Activated naive CD8-positive, alpha-beta T cell treated with anti-CD3 and anti-CD28 coated beads for 36 hours (primary cell): ENCODE measurements at regions not wholly inside any gene's neighbourhood (a gene's known extent, or its start where the extent isn't known, plus 50 kb on each side); places are given as distances from the start of the nearest gene placed in this dataset.

Experiments
- DNase-seq: peaks from one replicate; pipeline ENCODE4 v3.0.0; 2021
- H3K27ac Mint-ChIP-seq: one replicate; pipeline ENCODE4 v1.8.0; 2022; ENCODE audit warnings: mild to moderate bottlenecking, moderate library complexity, mixed read lengths
- H3K27me3 Mint-ChIP-seq: one replicate; pipeline ENCODE4 v1.8.0; 2022; ENCODE audit warnings: mild to moderate bottlenecking, mixed read lengths
- H3K36me3 Mint-ChIP-seq: one replicate; pipeline ENCODE4 v1.8.0; 2021; ENCODE audit warnings: mild to moderate bottlenecking, mixed read lengths
- H3K4me1 Mint-ChIP-seq: one replicate; pipeline ENCODE4 v1.8.0; 2021; ENCODE audit warnings: mixed read lengths
- H3K4me3 Mint-ChIP-seq: one replicate; pipeline ENCODE4 v1.8.0; 2022; ENCODE audit warnings: mild to moderate bottlenecking, moderate library complexity, mixed read lengths
- H3K9me3 Mint-ChIP-seq: one replicate; pipeline ENCODE4 v1.8.0; 2022; ENCODE audit warnings: mixed read lengths

DNA sequence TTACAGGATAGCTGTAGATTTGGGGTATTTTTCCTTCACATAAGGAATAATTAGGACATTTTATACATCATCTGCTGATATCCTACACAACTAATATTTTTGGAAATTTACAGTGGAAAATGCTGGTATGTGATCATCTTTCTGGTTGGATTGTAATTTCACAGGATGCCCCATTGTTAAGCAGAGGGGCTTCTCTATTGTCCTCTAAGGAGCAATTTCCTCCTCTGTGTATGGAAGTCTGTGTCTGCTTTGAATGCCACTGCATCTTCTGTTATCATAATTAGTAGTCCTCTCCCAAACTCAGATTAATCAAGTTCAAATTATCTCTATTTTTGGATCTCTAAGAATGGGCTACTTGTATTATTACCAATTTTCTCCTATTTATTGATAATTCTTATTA is 988.1 kb upstream of the B3GALT2 start:
- Mint-ChIP-seq H3K27me3 (no peaks in the 10 kb centered on the region), H3K36me3 (no peaks in the 10 kb centered on the region), H3K4me1 (no peaks in the 10 kb centered on the region), H3K27ac (no peak overlapping the region), H3K4me3 (no peak overlapping the region), H3K9me3 (no peaks in the 10 kb centered on the region)
- DNase-seq: no peak

DNA sequence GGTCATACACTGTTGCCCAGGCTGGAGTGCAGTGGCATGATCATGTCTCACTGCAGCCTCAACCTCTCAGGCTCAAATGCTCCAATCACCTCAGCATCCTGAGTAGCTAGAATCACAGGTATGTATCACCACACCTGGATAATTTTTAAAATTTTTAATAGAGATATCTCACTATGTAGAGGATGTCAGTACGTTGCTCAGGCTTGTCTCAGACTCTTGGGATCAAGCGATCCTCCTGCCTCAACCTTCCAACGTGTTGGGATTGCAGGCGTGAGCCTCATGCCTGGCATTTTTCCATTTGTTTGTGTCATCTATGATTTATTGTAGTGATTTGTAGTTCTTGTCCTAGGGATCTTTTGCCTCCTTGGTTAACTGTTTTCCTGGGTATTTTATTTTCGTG is 985.2 kb upstream of the B3GALT2 start:
- Mint-ChIP-seq H3K4me1 (no peaks in the 10 kb centered on the region), H3K27ac (no peak overlapping the region), H3K27me3 (no peaks in the 10 kb centered on the region), H3K36me3 (no peaks in the 10 kb centered on the region), H3K9me3 (peaks cover 3% of the 10 kb centered on the region), H3K4me3 (no peak overlapping the region)
- no peak for DNase-seq

DNA sequence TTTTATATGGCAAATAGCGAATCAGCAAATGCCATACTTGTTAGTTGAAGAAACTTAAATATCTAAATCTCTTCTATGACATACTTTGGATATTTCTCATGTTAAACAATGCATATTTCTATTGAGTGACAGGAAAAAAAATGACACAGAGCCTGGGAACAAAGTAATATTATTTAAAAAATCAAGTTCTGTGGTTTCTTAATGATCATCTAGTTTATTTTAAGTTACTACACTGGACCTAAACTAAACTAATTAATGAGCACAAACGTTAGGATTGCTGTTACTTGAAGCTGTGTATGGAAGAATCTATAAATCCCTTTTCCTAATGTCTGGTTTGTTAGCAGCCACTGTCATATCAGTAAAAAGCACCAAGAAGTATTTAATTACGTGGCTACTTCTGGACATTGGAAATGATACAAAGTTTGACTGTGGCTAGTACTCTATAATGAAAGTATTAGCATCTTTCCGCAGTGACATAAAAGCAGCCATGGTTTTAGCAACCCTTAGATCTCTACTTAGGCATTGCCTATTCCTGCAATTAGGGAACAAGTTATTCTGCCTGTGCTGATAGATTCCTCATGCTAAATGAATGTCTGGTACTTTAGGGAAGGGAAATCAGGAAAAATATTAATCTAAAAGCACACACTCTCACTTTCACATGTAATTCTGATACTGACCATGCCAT is 981.7 kb upstream of the B3GALT2 start:
- Mint-ChIP-seq H3K4me1 (no peaks in the 10 kb centered on the region), H3K4me3 (no peak overlapping the region), H3K9me3 (peaks cover 3% of the 10 kb centered on the region), H3K36me3 (no peaks in the 10 kb centered on the region), H3K27ac (no peak overlapping the region), H3K27me3 (no peaks in the 10 kb centered on the region)
- DNase-seq: no peak

DNA sequence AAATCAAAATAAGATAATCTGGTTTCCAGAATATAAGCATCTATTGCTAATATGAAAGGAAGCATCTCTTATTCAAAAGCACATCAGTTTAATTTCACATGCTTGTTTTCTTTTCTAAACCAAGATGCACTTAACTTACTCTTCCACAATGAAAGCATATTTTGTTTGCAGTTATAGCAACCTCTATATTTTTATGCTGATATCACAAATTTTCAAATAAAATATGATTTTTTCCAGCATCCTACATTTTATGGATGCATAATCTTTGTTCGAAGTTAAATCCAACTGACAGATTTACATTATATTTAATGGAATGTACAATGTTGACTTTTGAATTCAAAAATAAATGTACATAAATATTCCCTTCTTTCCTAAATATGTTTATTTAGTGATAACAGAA is 978.3 kb upstream of the B3GALT2 start:
- no peaks in the 10 kb centered on the region for H3K4me1 Mint-ChIP-seq
- H3K27ac Mint-ChIP-seq: no peak overlapping the region
- H3K27me3 Mint-ChIP-seq: no peaks in the 10 kb centered on the region
- H3K9me3 Mint-ChIP-seq: peaks cover 3% of the 10 kb centered on the region
- no peaks in the 10 kb centered on the region for H3K36me3 Mint-ChIP-seq
- no peak for DNase-seq
- no peak overlapping the region for H3K4me3 Mint-ChIP-seq

DNA sequence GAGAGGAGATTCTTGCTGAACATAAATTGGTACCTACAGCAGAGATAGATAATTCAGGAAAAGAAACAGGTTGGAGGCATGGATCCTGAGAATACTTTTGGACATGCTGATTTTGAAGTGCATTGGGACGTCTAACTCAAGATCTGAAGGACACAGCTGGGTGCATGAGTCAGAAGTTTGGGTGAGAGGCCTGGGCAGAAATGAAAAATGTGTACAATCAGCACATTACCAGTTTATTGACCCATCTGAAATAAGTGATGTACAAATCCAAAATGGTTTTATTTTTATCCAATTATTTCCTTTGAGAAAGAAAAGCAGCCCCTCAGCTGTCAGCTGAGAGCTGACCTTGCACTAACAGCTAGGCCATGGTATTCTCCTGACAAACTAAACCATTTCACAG is 975.2 kb upstream of the B3GALT2 start:
- no peak for DNase-seq
- Mint-ChIP-seq H3K36me3 (peaks cover 6% of the 10 kb centered on the region), H3K9me3 (peaks cover 11% of the 10 kb centered on the region), H3K4me3 (no peak overlapping the region), H3K4me1 (no peaks in the 10 kb centered on the region), H3K27ac (no peak overlapping the region), H3K27me3 (no peaks in the 10 kb centered on the region)

DNA sequence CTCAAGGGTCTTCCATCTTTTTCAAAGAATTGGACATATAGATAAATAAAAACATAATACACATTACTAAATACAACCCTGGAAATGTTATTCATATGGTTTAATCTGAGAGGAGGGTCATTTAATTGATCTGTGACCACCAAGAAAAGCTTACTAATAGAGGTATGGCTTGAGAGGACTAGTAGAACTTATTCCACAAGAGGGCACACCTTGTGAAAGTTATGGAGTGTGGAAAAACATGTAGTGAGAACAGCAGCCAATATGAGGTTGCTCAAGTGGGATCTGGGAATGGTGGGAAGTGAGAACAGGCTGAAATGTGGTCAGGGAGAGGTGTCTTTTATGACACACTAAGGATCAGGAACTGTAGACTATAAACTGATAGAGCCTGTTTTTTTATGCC is 973.5 kb upstream of the B3GALT2 start:
- H3K4me3 Mint-ChIP-seq: no peak overlapping the region
- peaks cover 11% of the 10 kb centered on the region for H3K9me3 Mint-ChIP-seq
- H3K27ac Mint-ChIP-seq: no peak overlapping the region
- H3K4me1 Mint-ChIP-seq: no peaks in the 10 kb centered on the region
- peaks cover 6% of the 10 kb centered on the region for H3K36me3 Mint-ChIP-seq
- no peak for DNase-seq
- no peaks in the 10 kb centered on the region for H3K27me3 Mint-ChIP-seq

DNA sequence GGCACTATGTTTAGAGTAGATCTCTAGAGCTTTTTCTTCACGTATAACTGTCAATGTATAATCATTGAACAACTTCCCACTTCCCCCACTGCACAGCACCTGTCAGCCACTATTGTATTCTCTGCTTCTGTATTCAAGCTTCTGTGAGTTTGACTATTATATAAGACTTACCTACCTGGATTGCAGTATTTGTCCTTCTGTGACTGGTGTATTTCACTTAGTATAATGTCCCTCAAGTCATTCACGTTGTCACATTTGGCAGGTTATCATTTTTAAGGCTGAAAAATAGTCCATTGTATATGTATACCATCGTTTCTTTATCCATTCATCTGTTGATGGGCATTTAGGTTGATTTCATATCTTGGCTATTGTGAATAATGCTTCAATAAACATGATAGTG is 969.5 kb upstream of the B3GALT2 start:
- Mint-ChIP-seq H3K27ac (no peak overlapping the region), H3K9me3 (peaks cover 11% of the 10 kb centered on the region), H3K36me3 (peaks cover 6% of the 10 kb centered on the region), H3K27me3 (no peaks in the 10 kb centered on the region), H3K4me3 (no peak overlapping the region), H3K4me1 (peaks cover 6% of the 10 kb centered on the region)
- no peak for DNase-seq

DNA sequence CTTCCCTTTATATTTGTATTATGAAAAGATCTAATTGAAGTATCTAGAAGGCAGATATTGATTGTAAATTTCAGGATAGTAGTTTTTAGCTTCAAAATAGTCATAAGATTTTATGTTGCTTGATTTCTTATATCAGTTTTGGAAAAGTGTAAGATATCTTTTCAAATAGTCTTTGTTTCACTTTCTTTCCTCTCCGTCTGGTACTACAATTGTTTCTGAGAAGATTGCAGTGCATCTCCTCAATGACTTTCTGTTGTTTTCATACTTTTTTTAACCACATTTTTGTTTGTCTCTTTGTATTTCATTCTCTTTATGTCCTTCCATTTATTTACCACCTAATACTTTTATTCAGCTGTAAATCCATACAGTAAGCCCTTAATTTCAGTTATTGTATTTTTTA is 964.6 kb upstream of the B3GALT2 start:
- Mint-ChIP-seq H3K27ac (no peak overlapping the region), H3K4me1 (peaks cover 8% of the 10 kb centered on the region), H3K9me3 (no peaks in the 10 kb centered on the region), H3K4me3 (peak overlapping the region; percentile 49), H3K27me3 (no peaks in the 10 kb centered on the region), H3K36me3 (no peaks in the 10 kb centered on the region)
- no peak for DNase-seq

DNA sequence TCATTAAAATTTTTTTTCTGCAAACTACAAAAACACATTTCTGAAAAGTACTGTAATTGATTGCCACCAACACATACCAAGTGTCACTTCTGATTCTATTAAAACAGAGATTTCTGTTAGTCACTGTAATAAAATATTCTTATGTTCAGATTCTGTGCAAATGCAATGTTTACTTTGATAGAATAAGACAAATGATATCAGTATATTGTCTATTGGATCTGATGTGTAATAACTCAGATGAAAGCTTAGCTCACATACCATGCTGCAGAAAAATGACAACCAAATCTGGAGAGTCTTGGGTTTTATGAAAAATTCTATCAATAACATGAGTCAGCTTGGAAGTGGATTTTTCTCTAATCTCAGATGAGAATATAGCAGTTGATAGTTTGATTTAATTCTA is 963.8 kb upstream of the B3GALT2 start:
- H3K27ac Mint-ChIP-seq: no peak overlapping the region
- H3K36me3 Mint-ChIP-seq: no peaks in the 10 kb centered on the region
- no peak for DNase-seq
- H3K9me3 Mint-ChIP-seq: no peaks in the 10 kb centered on the region
- no peaks in the 10 kb centered on the region for H3K27me3 Mint-ChIP-seq
- H3K4me1 Mint-ChIP-seq: peaks cover 8% of the 10 kb centered on the region
- H3K4me3 Mint-ChIP-seq: no peak overlapping the region

DNA sequence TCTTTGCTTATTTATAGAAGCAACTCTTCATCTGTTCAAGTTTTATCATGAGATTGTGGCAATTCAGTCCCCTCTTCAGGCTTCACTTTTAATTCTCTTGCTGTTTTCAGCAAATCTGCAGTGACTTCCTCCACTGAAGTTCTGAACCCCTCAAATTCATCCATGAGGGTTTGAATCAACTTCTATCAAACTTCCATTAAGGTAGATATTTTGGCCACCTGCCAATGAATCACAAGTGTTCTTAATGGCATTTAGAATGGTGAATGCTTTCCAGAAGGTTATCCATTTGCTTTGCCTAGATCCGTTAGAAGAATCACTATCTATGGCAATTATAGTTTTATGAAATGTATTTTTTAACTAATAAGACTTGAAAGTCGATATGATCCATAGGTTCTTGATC is 946.7 kb upstream of the B3GALT2 start:
- Mint-ChIP-seq H3K27ac (no peak overlapping the region), H3K36me3 (no peaks in the 10 kb centered on the region), H3K4me3 (no peak overlapping the region), H3K9me3 (no peaks in the 10 kb centered on the region), H3K27me3 (no peaks in the 10 kb centered on the region), H3K4me1 (peaks cover 6% of the 10 kb centered on the region)
- no peak for DNase-seq

DNA sequence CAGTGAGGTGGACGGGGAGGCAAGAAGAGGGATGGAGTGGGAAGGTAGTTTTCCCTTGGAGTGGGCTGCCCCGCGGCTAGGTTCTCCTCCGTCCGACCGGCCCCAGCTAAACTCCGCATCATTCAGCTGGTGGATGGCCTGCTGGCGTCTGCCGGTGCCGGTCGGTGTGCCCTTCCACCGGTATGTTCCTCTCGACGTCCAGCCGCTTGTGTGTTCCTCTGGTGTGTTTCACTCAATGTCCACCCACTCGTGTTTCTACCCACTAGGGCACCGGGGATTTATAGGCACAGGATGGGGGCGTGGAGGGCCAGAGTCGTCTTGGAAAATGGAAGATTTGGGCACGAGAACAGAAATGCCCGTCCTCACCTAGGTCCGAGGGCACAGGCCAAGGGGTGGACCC is 931.7 kb upstream of the B3GALT2 start:
- no peak for DNase-seq
- no peaks in the 10 kb centered on the region for H3K9me3 Mint-ChIP-seq
- H3K27ac Mint-ChIP-seq: no peak overlapping the region
- H3K4me3 Mint-ChIP-seq: no peak overlapping the region
- no peaks in the 10 kb centered on the region for H3K27me3 Mint-ChIP-seq
- no peaks in the 10 kb centered on the region for H3K36me3 Mint-ChIP-seq
- H3K4me1 Mint-ChIP-seq: no peaks in the 10 kb centered on the region

DNA sequence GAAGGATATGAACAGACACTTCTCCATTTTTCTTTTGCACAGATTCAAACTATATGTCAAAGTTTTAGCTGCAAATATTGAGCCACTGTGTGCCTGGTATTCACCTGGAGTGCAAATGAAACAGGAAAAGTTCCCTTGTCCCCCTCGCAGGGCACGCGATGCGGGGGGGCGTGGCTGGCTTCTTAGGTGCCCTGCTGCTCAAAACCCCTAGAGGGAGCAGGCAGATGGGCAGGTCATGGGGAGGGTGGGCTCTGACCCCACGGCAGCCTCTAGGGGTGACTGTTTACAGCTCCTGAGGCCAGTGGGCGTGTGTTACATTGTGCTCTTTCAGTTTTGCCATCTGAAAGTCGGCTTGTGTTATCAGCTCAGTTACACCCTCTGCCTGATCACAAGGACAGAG is 931.2 kb upstream of the B3GALT2 start:
- H3K27me3 Mint-ChIP-seq: no peaks in the 10 kb centered on the region
- H3K9me3 Mint-ChIP-seq: no peaks in the 10 kb centered on the region
- H3K4me3 Mint-ChIP-seq: no peak overlapping the region
- DNase-seq: no peak
- H3K27ac Mint-ChIP-seq: no peak overlapping the region
- no peaks in the 10 kb centered on the region for H3K36me3 Mint-ChIP-seq
- H3K4me1 Mint-ChIP-seq: no peaks in the 10 kb centered on the region

DNA sequence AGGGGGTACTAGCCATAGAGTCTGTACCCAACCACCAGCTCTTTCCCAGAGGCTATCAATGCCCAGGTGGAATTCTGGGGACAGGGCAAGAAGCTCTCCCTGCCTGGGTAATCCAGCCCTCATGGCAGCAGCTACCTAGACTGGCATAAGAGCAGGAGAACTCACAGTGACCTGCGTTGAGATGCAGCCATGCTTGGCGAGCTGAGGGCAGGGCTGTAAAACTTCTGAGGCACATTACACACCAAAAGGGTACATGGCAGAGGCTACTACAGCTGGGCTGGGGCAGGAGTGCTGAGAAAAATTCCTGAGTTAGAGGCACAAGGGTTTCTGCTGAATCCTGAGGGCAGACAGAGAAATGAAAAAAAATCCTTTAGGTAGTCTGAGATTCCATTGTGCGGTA is 927.9 kb upstream of the B3GALT2 start:
- no peaks in the 10 kb centered on the region for H3K9me3 Mint-ChIP-seq
- H3K4me1 Mint-ChIP-seq: no peaks in the 10 kb centered on the region
- no peaks in the 10 kb centered on the region for H3K36me3 Mint-ChIP-seq

DNA sequence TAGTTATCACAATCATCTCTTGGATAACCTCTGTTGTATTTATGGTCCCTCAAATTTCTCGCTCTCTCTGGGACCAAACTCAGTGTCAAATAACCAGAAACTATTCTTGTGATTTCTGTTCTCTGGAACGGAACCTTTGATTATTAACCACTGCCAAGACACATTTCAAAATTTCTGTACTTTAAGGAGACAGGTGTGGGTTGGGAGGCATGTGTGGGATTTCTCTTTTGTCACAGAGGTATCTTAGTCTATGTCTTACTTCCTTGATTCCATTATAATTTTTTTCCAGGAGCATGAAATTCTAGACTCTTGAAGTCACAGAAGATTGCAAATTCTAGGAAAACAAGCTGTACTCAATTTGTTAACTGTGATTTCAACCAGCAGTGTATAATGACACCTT is 919.0 kb upstream of the B3GALT2 start:
- Mint-ChIP-seq H3K4me3 (no peak overlapping the region), H3K27ac (no peak overlapping the region), H3K36me3 (no peaks in the 10 kb centered on the region), H3K27me3 (no peaks in the 10 kb centered on the region), H3K9me3 (peaks cover 3% of the 10 kb centered on the region), H3K4me1 (no peaks in the 10 kb centered on the region)
- no peak for DNase-seq

More for the DNA sequence above, 927.9 kb upstream of the B3GALT2 start:
- Mint-ChIP-seq H3K27me3 (no peaks in the 10 kb centered on the region), H3K4me3 (no peak overlapping the region), H3K27ac (no peak overlapping the region)
- DNase-seq: no peak

DNA sequence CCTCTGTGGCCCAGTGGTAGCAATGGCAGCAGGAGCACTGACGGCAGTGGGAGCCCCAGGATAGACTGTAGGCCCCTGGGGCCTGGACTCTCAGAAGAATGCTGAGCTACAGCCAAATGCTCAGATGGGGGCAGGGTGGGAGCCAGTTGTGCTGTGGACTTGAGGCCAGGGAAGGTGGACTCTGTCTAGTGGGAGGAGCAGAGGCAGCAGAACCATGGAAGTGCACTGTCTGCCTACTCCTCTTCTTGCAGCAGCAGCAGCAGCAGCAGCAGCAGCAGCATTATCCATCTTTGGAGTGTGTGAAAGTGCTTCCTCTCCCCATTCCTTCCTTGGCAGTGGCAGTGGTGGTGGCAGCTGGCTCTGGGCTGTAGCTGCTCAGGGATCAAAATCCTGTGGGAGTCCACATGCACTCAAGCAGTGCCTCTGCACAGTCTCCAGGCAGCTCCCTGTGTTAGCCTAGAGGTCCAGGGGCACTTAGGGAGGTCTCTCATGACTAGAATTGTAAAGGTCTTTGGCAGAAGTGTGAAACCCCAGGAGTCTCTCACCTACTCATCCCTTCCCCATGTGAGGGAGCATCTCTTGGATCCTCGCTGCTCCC is 917.9 kb upstream of the B3GALT2 start:
- DNase-seq: no peak
- H3K4me1 Mint-ChIP-seq: no peaks in the 10 kb centered on the region
- H3K27ac Mint-ChIP-seq: no peak overlapping the region
- no peak overlapping the region for H3K4me3 Mint-ChIP-seq
- no peaks in the 10 kb centered on the region for H3K27me3 Mint-ChIP-seq
- H3K36me3 Mint-ChIP-seq: no peaks in the 10 kb centered on the region
- H3K9me3 Mint-ChIP-seq: peaks cover 4% of the 10 kb centered on the region

DNA sequence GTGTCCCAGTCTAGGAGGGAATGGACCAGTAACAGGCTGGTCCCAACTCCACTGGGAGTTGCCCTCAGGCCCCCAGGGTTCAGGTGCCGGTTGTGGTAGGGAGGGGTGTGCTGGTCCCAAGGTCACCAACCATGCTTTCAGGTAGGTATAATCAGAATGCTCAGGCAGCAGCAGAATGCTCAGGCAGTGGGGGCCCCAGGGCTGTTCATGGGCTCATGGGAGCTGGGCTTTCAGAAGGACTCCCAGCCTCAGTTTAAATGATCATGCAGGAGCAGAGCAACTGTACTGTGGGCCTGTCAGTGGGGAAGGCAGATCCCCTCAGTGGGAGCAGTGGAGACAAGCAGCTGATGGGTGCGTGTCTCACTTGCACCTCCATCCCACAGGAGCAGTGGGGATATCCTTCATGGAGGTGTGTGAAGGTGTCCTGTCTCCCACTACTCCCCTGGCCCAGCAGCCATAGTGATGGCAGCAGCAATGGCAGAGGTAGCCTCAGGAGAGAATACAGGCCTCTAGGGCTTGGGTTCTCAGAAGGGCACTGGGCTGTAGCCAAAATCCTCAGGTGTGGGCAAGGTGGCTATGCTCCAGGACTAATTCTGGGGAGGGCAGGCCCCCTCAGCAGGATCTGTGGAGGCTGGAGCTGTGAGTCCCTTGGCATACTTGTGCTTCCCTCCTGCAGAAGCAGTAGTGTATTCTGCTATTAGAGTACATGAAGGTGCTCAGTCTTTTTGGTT is 917.3 kb upstream of the B3GALT2 start:
- Mint-ChIP-seq H3K9me3 (peaks cover 4% of the 10 kb centered on the region), H3K27ac (no peak overlapping the region), H3K4me1 (no peaks in the 10 kb centered on the region), H3K4me3 (no peak overlapping the region), H3K36me3 (no peaks in the 10 kb centered on the region), H3K27me3 (no peaks in the 10 kb centered on the region)
- DNase-seq: no peak
